ENCODE measurements at regions not wholly inside any gene's neighbourhood (a gene's known extent, or its start where the extent isn't known, plus 50 kb on each side); places are given as distances from the start of the nearest gene placed in this dataset.

DNA sequence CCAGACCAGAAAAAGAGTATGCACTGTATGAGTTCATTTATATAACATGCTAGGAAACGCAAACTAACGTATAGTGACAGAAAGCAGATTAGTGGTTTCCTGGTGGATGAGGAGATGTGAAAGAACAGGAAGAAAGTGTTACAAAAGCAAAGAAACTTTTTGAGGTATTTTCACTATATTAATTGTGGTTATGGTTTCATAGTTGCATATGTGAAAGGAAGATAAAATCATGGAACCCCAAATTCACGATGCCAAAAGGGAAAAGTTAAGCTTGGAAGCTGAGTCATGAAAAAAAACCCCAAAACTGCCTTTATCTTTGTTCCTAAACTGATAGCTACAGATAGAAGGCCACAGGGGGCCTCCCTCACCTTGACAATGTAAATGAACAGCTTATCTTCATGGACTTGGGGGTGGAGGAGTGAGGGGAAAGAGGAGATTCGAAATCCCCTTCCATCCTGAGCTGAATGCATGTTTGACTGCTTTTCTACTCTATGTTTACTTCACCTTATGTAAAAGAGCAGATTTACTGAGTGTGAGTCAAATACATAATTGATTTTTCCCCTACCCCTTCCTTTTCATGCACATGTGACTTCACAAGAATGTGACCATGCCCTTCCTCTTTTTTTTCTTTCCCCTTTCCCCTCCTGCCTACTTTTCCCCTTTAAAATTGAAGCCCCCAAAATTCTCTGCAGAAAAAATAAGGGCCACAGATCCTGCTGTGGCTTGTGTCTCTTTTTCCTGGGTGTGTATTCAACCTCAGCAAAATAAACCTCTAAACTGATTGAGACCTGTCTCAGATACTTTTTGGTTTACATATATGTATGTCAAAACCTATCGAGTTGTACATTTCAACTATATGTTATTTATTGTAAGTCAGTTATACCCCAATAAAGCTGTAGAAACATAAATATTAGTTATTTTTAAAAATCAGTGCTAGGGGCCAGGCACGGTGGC lies 100.1 kb upstream of the TLK1 start:
- TF ChIP-seq, protein P1, sequence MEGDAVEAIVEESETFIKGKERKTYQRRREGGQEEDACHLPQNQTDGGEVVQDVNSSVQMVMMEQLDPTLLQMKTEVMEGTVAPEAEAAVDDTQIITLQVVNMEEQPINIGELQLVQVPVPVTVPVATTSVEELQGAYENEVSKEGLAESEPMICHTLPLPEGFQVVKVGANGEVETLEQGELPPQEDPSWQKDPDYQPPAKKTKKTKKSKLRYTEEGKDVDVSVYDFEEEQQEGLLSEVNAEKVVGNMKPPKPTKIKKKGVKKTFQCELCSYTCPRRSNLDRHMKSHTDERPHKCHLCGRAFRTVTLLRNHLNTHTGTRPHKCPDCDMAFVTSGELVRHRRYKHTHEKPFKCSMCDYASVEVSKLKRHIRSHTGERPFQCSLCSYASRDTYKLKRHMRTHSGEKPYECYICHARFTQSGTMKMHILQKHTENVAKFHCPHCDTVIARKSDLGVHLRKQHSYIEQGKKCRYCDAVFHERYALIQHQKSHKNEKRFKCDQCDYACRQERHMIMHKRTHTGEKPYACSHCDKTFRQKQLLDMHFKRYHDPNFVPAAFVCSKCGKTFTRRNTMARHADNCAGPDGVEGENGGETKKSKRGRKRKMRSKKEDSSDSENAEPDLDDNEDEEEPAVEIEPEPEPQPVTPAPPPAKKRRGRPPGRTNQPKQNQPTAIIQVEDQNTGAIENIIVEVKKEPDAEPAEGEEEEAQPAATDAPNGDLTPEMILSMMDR (IDR thresholded peaks at IDR 0.05; ENCODE audit: poor library complexity, severe bottlenecking): no peak
- TF ChIP-seq, protein P2, sequence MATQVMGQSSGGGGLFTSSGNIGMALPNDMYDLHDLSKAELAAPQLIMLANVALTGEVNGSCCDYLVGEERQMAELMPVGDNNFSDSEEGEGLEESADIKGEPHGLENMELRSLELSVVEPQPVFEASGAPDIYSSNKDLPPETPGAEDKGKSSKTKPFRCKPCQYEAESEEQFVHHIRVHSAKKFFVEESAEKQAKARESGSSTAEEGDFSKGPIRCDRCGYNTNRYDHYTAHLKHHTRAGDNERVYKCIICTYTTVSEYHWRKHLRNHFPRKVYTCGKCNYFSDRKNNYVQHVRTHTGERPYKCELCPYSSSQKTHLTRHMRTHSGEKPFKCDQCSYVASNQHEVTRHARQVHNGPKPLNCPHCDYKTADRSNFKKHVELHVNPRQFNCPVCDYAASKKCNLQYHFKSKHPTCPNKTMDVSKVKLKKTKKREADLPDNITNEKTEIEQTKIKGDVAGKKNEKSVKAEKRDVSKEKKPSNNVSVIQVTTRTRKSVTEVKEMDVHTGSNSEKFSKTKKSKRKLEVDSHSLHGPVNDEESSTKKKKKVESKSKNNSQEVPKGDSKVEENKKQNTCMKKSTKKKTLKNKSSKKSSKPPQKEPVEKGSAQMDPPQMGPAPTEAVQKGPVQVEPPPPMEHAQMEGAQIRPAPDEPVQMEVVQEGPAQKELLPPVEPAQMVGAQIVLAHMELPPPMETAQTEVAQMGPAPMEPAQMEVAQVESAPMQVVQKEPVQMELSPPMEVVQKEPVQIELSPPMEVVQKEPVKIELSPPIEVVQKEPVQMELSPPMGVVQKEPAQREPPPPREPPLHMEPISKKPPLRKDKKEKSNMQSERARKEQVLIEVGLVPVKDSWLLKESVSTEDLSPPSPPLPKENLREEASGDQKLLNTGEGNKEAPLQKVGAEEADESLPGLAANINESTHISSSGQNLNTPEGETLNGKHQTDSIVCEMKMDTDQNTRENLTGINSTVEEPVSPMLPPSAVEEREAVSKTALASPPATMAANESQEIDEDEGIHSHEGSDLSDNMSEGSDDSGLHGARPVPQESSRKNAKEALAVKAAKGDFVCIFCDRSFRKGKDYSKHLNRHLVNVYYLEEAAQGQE (IDR thresholded peaks at IDR 0.05; ENCODE audit: borderline replicate concordance): no peak
- TF ChIP-seq TAF1 (IDR thresholded peaks at IDR 0.05; ENCODE audit: low read depth) (no peak), POLR2AphosphoS5 (IDR thresholded peaks at IDR 0.05) (no peak), RAD21 (conservative IDR thresholded peaks at IDR 0.05) (no peak), MXI1 (conservative IDR thresholded peaks at IDR 0.05; ENCODE audit: poor library complexity, severe bottlenecking) (no peak)
